Activated T-cell treated with anti-CD3 and anti-CD28 coated beads, Interleukin-2, amount 50 U/mL, for 48 hours (primary cell): ENCODE measurements at regions not wholly inside any gene's neighbourhood (a gene's known extent, or its start where the extent isn't known, plus 50 kb on each side); places are given as distances from the start of the nearest gene placed in this dataset.
A peak's percentile ranks its signal among the peaks of the same experiment; 100 is the strongest.
"Not testable (repeated sequence)": the region's sequence is repeated elsewhere in the genome, so short reads cannot be mapped to it uniquely, and the experiment has no call there.

Source experiments
- DNase-seq, 2 experiments: peaks; one replicate each; pipeline ENCODE4 v3.0.0-alpha.2; 2020

GRCh38 chr21:5975719-5976118 lies 4545.7 kb upstream of the TPTE start:
- not testable (repeated sequence) for DNase-seq

DNA sequence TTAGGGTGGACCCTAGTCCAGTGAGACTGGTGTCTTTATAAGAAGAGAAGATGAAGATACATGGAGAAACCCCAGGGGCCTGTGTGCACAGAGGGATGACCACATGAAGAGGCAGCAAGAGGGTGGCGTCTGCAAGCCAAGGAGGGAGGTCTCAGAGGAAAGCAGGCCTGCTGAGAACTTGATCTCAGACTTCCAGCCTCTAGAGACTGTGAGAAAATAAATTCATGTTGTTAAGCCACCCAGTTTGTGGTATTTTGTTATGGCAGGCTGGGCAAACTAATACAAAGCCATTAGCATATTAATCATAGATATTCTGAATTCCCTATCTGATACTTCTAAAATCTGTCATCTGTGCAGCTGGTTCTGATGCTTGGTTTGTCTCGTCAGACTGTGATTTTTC lies 4523.8 kb upstream of the TPTE start:
- DNase-seq: not testable (repeated sequence)

- not testable (repeated sequence) for DNase-seq
Measured at GRCh38 chr21:6015422-6016057, 4505.8 kb upstream of the TPTE start.

- not testable (repeated sequence) for DNase-seq
Measured at GRCh38 chr21:6020460-6020859, 4500.9 kb upstream of the TPTE start.

- not testable (repeated sequence) for DNase-seq
Measured at GRCh38 chr21:6020953-6021716, 4500.2 kb upstream of the TPTE start.

GRCh38 chr21:6021717-6022270 lies 4499.6 kb upstream of the TPTE start:
- not testable (repeated sequence) for DNase-seq

GRCh38 chr21:6023331-6023730 lies 4498.1 kb upstream of the TPTE start:
- DNase-seq: not testable (repeated sequence)

- not testable (repeated sequence) for DNase-seq
Measured at GRCh38 chr21:6025139-6025538, 4496.2 kb upstream of the TPTE start.

DNA sequence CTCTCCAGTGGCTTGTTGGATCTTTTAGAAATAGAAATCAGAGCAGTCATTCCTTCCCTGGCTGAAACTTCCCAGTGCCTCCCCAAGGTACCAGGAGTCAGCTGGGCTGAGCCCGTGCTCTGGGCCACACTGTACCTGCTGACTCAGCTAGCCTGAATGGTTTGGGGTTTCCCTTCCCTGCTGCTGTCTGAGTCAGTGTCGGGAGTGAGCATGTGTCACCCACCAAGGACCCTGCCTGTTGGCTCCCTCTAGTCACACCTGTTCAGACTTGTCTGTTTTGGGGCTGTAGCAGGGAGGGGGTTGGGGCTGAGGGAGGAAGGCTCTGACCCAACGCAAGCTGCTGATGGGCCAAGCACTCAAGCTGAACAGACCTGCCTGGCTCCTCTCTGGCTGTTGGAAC lies 4493.9 kb upstream of the TPTE start:
- DNase-seq: not testable (repeated sequence)

- not testable (repeated sequence) for DNase-seq
Measured at GRCh38 chr21:6034124-6034678, 4487.2 kb upstream of the TPTE start.

DNA sequence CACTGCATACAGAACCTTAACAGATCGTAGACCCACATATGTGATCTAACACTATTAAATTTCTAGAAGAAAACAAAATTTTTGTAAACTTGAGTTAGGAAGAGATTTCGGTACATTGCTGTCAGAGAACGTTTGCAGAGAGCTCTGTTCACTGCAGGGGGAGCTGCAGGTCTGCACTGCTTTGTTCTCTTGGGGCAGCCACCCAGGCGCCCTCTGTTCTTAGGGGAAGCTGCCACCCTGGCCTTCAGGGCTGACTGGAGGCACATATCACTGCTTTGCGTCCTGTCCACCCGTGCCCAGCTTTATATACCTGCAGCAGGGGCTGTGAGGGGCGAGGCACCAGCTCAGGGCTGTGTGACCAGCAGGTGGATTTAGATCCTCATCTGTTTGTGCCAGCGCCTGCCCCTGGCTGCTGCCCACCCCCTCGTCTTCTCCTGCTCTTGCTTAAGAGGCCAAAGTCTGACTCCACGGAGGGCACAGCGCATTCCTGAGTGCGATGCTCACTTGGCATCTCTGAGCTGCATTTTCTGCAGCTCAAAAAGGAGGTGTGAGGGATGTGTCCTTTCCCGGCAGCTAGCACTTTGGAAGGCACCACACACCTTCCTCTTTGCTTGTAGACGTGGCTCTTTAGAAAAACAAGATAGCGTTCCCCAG lies 4486.4 kb upstream of the TPTE start:
- not testable (repeated sequence) for DNase-seq

GRCh38 chr21:6035474-6036155 lies 4485.8 kb upstream of the TPTE start:
- DNase-seq: not testable (repeated sequence)

- not testable (repeated sequence) for DNase-seq
Measured at GRCh38 chr21:6039224-6039623, 4482.2 kb upstream of the TPTE start.

- not testable (repeated sequence) for DNase-seq
Measured at GRCh38 chr21:6040095-6040494, 4481.3 kb upstream of the TPTE start.

- peak; percentile 22 to 31 for DNase-seq
Measured at GRCh38 chr21:6043430-6044275, 4477.7 kb upstream of the TPTE start.

GRCh38 chr21:6044695-6045094 lies 4476.7 kb upstream of the TPTE start:
- DNase-seq: not testable (repeated sequence)

DNA sequence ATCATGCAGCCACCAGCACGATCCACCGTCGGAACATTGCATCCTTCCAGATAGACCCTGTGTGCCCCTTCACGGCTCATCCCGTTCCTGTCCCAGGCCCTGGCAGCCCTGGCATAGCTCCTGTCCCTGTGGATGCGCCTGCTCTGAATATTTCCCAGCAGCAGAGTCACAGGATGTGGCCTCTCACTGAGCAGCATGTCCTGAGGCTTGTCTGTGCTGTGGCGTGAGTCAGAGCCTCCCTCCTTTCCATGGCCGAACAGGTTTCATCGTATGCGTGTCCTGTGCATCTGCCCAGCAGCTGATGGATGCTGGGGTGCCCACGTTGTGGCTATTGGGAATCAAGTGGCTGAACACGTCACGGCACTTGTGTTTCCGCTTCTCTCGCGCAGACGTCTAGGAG lies 4471.5 kb upstream of the TPTE start:
- not testable (repeated sequence) for DNase-seq

DNA sequence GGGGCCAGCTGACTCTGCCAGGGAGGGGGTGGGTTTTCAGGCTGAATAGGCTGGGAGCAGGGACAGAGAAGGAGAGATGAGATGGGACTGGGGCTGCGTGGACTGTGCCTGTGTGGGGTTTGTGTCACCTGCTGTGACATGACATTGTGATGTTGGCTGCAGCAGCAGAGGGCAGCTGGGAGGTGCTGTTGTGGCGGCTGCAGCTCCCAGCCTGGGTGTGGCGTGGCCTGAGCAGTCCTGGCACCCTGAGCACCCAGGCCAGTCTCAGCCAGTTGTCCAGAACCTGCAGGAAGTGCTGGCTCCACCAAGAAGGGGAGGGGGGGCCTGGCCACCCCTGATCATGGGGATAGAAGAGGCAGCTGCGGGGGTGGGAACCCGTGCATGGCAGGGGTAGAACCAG lies 4469.3 kb upstream of the TPTE start:
- DNase-seq: not testable (repeated sequence)

GRCh38 chr21:6053145-6053544 lies 4468.2 kb upstream of the TPTE start:
- DNase-seq: not testable (repeated sequence)

GRCh38 chr21:6058997-6059396 lies 4462.4 kb upstream of the TPTE start:
- not testable (repeated sequence) for DNase-seq

DNA sequence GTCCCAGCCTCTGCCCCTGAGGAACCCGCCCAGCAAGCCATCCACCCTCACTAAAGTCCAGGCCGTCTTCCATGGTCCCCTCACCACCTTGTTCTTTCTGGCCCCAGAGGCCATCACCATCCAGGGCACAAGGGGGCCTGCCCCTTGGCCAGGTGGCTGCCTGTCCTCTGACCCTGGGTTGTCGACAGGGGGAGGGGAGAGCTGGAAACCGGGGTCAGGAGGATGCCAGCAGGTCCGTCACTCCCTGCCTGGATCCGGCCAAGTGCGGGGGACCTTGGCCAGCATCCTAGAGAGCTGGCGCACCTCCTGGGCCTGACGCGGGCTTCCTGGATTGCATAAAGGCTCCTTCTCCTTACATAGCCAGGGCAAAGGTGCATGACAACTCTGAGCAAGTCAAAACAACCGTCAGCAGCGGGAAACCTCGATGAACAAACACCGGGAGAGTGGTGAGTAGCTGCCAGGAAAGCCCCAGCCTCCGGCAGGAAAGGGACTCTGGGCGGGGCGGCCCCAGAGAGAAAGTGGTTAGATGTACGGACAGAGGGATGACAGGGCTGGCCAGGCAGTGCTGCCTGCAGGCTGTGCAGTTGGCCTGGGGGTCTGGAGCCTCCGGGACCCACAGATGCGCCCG lies 4461.2 kb upstream of the TPTE start:
- DNase-seq: not testable (repeated sequence)
